HG03103 (cell line): ENCODE measurements at regions not wholly inside any gene's neighbourhood (a gene's known extent, or its start where the extent isn't known, plus 50 kb on each side); places are given as distances from the start of the nearest gene placed in this dataset.
A peak's percentile ranks its signal among the peaks of the same experiment; 100 is the strongest.
"Not testable (repeated sequence)": the region's sequence is repeated elsewhere in the genome, so short reads cannot be mapped to it uniquely, and the experiment has no call there.

ENCODE experiments used
- ATAC-seq: cut with Tn5 transposase; IDR thresholded peaks from one replicate; pipeline ENCODE4 v1.9.1; 2021; ENCODE audit warnings: low read depth; ENCODE audit not compliant: unreplicated experiment

DNA sequence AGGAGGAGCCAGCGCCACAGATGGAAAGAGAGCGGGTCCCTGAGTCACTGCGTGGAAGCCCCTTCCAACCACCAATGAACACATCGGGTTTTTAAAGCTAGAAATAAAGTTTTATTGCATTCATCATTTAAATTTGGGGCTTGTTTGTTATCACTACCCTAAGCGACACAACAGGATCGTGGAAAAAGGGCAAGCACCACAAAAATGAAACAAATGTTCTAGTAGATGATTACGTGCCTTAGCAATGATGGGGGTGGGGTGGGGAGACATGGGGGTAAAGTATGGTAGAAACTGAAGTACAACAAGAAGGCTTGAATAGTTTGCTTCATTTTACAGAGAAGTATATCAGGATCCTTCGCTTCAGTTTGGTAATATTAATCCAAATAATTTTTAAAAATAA, 221.6 kb upstream of the ATP10A start:
- no peak for ATAC-seq

- ATAC-seq = no peak
These were observed 220.8 kb upstream of the ATP10A start for GRCh38 chr15:26083896-26084295.

GRCh38 chr15:26083457-26083856, 220.3 kb upstream of the ATP10A start:
- no peak for ATAC-seq

DNA sequence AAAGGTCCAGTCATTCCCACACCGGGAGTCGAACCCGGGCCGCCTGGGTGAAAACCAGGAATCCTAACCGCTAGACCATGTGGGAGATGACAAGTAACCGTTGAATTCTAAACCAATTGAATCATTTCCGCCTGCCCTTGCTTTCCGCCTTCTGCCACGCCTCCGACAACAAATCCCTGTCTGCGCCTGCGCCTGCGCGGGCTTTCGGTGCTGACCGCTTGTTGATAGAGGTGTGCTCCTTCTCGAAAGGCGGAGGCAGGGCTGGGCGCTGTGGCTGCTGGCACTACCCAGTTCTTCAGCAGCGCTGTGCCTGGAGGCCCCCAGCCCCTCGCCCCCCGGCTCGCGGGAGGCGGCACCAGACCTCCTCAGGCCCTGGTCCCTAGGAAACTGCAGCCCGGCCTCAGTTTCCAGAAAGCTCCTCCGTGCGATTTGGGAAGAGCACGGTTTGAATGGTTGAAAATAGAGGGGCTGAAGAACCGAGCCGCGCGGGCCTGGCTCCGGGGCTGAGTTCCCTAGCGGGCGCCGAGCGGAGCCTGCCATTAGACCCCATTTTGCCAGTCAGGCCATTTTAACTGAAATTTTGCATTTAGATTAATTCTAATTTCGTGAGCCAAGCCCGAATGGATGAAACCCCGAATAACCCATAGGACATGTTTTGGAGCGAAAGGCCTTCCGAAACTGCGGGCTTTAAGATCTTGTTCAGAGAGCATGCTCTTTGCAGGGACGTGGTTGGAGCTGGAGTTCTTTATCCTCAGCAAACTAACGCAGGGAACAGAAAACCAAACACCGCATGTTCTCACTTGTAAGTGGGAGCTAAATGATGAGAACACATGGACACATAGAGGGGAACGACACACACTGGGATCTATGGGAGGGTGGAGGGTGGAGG, 219.3 kb upstream of the ATP10A start:
- ATAC-seq = peak; percentile 94

GRCh38 chr15:26081758-26082220, 218.7 kb upstream of the ATP10A start:
- no peak for ATAC-seq

DNA sequence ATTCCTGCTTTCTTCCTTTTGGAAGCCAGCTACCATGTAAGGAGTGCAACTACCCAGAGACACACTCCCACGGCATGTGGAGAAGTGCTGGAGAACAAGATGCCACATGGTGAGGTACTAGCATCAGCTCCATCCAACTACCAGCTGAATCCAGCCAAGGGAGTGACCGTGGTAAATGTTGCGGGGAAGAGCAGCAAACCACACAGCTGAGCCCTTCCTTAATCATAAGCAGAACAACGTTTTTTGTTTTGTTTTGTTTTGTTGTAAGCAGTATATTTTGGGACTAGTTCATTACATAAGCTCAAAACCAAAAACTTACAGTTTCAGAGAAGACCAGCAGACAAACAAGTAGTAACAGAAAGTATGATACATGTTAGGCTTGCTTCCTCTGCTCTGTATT, 212.6 kb upstream of the ATP10A start:
- ATAC-seq = no peak

GRCh38 chr15:26073430-26074333, 210.6 kb upstream of the ATP10A start:
- no peak for ATAC-seq

- no peak for ATAC-seq
These were observed 207.0 kb upstream of the ATP10A start for GRCh38 chr15:26070095-26070532.

GRCh38 chr15:26069231-26069641, 206.1 kb upstream of the ATP10A start:
- ATAC-seq = no peak

DNA sequence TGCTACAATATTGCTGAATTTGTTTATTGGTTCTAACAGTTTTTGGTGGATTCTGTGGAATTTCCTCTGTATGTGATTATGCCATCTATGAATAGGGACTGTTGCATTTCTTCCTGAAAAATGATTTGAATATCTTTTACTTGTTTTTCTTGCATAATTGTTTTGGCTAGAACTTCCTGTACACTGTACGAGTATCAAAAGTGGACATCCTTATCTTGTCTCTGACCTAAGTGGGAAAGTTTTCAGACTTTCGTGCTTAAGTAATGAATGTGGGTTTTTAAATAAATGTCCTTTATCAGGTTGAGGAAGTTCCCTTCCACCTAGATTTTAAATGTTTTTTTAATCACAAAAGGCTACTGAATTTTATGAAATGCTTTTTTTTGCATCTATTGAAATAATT, 203.8 kb upstream of the ATP10A start:
- no peak for ATAC-seq

GRCh38 chr15:26065723-26066122, 202.6 kb upstream of the ATP10A start:
- no peak for ATAC-seq

GRCh38 chr15:26061248-26061647, 198.1 kb upstream of the ATP10A start:
- ATAC-seq = no peak

DNA sequence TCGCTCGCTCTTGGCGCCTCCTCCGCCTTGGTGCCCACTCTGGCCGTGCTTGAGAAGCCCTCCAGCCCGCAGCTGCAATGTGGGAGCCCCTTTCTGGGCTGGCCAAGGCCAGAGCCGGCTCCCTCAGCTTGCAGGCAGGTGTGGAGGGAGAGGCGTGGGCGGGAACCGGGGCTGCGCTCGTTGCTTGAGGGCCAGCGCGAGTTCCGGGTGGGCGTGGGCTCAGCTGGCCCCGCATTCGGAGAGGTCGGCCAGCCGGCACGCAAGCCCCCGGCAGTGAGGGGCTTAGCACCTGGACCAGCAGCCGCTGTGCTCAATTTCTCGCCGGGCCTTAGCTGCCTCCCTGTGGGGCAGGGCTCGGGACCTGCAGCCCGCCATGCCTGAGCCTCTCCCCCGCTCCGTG, 193.6 kb upstream of the ATP10A start:
- ATAC-seq = not testable (repeated sequence)

DNA sequence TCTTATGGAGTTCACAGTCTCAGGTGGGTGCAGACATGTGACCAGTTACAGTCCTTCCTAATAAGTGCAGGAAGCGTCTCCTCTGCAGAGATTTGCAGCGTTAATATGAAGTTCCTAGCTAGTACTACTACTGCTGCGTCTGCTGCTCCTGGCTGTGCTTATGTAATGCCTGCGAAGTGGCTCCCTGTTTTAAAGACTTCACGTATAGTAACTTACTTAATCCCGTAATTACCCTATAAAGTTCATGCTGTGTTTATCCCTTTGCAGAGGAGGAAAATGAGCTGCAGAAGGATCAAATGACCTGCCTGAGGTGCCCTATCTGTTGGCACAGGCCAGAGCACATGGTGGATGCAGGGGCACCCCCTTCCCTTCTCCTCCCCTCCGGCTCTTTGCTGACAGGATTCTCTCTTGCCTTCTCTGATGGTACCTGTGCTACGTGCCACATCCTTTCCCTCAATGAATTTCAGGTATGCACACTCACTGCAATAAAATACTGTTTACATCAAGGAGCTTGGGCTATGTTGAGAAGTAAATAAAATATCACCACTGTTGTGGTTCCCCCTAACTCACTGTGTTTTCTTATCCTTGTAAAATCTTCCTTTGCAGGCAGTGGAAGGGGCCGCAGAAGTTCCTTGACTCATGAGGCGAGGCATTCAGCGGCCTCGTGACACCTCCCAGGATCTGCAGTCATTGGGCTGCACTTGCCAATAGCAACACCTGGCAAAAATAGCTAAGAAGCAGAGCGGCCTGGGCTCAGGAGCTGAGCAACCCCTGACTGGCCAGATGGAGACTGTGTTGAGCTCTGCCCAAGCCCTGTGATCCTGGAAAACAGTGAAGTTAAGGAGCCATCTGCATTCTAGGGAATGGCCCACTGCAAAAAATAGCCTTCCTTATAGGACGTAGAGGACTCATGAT, 188.9 kb upstream of the ATP10A start:
- ATAC-seq = no peak

DNA sequence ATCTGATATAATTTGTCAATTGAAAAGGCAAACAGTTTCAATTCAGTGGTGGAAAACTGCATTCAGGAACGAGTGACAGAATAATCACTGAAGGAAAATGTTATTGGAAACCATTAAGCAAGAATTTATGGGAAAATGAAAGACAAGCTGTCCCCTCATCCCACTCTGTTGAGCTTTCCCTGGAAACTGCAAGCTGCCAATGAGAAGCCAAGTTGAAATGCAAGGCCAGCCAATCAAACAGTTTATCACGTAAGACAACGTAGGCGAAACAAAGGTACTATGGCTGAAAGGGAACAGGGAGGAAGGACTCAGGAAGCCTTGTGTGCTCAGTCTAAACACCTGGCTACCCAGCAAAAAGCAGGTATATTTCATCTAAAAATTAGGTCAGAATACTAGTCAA, 187.9 kb upstream of the ATP10A start:
- ATAC-seq = no peak

GRCh38 chr15:26049900-26050657, 187.0 kb upstream of the ATP10A start:
- no peak for ATAC-seq

DNA sequence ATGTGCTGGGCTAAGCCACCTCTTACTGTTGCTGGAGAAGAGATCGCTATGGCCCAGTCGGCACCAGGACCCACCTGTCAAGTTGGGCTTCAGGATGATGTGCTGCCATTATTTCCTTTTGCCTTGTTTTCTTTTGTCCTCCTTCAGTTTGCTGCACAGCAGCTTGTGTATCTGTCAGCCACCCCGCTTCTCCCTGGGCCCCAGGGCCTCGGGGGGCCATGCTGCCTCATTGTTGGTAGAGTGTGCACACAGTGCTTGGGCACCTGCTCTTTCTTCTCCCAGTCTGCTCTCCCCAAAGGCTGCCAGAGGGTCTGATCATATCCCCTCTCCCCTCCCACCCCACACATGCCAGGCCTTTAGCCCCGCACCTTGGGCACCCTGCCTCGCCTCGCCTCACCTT, 185.5 kb upstream of the ATP10A start:
- ATAC-seq = no peak

GRCh38 chr15:26045516-26045915, 182.4 kb upstream of the ATP10A start:
- ATAC-seq = no peak

DNA sequence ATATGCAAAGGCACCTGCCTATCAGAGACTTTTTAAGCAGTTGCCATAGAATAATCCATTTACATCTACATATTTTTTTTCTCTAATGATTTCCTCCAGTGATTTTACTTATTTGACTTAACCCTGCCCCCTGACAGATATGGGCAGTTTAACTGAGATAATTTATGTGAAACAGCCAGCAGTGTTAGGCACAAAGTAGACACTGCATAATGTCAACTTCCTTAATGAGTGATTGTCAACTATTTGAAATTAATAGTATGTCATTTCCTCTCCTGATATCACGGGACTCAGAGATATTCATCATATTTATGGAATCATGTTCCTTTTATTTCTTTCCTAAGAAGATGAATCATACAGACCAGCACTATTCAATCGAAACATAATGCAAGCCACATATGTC, 179.9 kb upstream of the ATP10A start:
- no peak for ATAC-seq

DNA sequence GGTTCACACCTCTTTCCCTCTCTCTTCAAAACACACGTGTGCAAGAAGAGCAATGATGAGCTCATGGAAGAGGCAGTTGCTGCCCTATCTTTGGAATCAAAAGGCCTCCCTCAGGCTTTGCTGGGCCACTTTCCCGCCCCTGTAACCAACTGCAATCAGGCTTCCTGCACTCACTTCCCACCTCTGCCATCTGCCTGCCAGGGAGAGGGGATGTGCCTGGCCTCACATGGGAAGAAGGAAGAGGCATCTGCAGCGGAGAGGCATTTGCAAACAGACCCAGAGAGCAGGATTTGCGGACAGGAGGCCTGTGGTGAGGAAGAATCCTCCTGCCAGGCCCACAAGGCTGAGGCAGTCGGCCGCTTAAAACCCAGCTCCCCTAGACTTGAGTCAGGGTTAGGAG, 175.6 kb upstream of the ATP10A start:
- ATAC-seq = no peak
